Stimulated activated CD4-positive, alpha-beta T cell treated with anti-CD3 and anti-CD28 coated beads, TNF-alpha, amount 100 ng/mL, for 24 hours (primary cell): ENCODE measurements at regions not wholly inside any gene's neighbourhood (a gene's known extent, or its start where the extent isn't known, plus 50 kb on each side); places are given as distances from the start of the nearest gene placed in this dataset.
"Not testable (repeated sequence)": the region's sequence is repeated elsewhere in the genome, so short reads cannot be mapped to it uniquely, and the experiment has no call there.

Experiments used
- DNase-seq, 3 experiments: peaks; one replicate each; pipeline ENCODE4 v3.0.0-alpha.2; 2020; ENCODE audit warnings: low read depth in 3 of 3

- DNase-seq, result no peak
Measured at GRCh38 chr7:12004581-12004980, 172.6 kb upstream of the THSD7A start.

DNA sequence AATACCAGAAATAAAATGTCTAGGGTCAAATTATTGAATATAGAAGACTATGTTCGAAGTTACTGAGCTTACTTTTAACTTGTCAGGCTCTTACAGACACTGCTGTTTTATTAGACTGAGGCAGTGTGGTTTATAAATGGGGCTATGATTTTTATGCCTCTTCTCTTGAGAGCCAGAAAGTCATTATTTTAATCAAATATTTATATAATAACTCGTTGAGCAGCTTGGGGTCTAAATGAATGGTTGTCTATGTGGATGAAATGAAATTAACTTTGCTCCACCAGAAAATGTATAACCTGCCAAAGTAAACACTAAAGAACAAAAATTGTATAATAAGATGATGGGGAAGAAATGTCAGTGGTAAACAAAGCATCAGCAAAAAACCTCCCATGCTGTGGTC is 175.6 kb upstream of the THSD7A start:
- no peak for DNase-seq

DNA sequence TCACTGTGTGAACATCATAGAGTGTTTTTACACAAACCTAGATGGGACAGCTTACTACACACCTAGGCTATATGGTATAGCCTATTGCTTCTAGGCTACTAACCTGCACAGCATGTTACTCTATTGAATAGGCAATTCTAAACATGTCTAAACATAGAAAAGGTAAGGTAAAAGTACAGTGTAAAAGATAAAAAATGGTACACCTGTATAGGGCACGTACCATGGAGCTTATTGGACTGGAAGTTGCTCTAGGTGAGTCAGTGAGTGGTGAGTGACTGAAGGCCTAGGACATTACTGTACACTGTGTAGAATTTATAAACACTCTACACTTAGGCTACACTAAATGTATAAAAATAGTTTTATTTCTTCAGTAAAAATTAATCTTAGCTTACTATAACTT is 182.0 kb upstream of the THSD7A start:
- DNase-seq, result no peak

DNA sequence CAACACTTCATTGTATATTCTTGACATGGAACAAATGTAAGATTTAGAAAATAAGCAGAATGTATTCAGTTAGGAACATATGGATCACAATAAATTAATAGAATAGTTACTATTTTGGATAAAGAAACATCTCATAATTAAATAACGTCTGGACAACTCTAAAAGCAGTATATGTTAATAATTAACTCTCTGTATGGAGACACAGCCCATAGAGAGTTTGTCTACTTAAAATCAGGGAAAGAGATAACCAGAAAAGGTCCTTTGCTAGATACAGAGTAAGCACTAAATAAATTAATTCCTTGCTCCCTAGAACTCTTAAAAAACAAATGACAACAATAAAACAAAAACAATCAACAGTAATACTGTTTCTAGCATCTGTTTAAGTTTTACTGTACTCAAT is 184.4 kb upstream of the THSD7A start:
- DNase-seq, result no peak

- DNase-seq, result no peak
Measured at GRCh38 chr7:12017046-12017445, 185.0 kb upstream of the THSD7A start.

DNA sequence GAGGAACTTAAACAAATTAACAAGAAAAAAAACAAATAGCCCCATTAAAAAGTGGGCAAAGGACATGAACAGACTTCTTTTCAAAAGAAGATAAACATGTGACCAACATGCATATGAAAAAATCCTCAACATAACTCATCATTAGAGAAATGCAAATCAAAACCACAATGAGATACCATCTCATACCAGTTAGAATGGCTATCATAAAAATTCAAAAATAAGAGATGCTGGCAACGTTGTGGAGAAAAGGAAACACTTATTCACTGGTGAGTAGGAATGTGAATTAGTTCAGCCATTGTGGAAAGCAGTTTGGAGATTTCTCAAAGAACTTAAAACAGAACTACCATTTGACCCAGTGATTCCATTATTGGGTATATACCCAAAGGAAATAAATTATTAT is 189.1 kb upstream of the TMEM106B start:
- not testable (repeated sequence) for DNase-seq

GRCh38 chr7:12025246-12025645 is 185.8 kb upstream of the TMEM106B start:
- DNase-seq, result no peak

DNA sequence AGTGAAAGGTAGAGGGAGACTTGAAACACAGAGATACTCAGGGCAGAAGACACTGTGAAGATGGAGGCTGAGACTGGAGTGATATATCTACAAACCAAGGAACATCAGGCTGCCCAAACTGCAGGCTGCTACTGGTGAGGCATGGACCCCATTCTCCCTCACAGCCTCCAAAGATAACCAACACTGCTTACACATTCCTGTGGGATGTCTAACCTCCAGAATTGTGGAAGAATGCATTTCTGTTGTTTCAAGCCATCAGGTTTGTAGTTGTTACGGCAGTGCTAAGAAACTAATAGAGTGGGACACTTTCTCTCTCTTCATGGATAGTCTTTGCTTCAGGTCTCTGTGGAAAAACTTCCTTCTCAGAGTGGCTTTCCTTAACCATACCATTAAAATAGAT is 182.6 kb upstream of the TMEM106B start:
- DNase-seq, result no peak

GRCh38 chr7:12030116-12030515 is 181.0 kb upstream of the TMEM106B start:
- DNase-seq, result no peak

GRCh38 chr7:12031186-12031585 is 179.9 kb upstream of the TMEM106B start:
- DNase-seq, result no peak

DNA sequence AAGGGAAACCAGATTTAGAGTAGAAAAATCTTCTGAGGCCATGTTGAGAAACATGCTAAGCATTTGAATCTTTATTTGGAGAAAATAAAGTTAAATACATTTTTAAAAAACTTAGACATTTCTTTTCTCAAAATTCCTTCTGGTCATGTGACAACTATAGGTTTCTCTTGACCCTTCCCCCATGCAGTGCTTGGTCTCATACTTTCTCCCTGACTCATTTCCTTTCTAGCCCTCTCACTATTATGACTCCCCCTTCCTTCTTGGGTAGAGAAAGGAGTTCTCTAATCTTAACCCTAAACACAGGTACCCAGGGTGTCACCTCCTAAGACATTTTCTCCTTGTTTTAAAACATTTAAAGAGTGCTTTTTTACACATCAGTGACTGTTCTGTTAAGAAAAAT is 179.5 kb upstream of the TMEM106B start:
- no peak for DNase-seq

GRCh38 chr7:12032146-12032545 is 178.9 kb upstream of the TMEM106B start:
- no peak for DNase-seq

GRCh38 chr7:12043457-12043856 is 167.6 kb upstream of the TMEM106B start:
- not testable (repeated sequence) for DNase-seq

GRCh38 chr7:12052211-12052610 is 158.9 kb upstream of the TMEM106B start:
- no peak for DNase-seq

DNA sequence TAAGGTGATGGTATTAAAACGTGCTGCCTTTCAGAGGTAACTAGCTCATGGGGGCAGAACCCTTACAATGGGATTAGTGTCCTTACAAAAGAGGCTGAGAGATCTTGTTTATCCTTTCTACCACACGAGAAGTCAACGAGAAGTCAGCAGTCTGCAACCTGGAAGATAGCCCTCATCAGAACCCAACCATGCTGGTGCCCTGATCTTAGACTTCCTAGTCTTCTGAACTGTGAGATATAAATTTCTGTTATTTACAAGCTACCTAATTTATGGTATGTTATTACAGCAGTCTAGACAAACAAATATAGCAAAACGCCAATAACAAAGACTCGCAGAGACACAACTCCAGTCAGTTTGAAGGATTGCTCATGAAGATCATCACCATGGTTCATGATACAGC is 157.5 kb upstream of the TMEM106B start:
- DNase-seq, result no peak

DNA sequence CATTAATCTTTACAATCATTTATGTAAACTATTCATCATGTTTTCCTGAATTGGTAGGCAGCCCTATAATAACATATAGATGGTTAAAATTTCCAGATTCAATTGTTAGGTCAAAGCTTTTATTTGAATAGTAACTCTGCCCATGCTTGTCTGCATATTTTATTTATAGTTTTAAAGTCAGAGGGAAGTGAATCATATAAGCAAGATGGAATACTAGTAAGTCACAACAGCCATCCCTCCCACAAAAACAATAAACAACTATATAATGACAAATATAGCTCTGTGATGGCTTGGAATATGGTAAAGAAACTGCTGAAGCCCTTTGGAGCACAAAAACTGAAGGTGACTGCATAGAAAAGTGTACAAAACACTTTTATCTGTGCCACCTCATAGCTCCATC is 156.3 kb upstream of the TMEM106B start:
- no peak for DNase-seq

DNA sequence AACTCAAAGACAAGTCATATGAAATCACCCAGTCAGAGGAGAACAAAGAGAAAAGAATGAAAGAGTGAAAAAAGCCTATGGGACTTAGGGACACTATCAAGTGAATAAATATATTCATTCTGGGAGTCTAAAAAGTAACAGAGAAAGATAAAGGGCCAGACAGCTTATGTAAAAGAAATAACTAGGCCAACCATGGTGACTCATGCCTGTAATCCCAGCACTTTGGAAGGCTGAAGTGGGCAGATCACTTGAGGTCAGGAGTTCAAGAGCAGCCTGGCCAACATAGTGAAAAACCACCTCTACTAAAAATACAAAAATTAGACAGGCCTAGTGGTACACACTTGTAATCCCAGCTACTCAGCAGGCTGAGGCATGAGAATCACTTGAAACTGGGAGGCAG is 154.7 kb upstream of the TMEM106B start:
- DNase-seq, result no peak

- DNase-seq, result no peak
Measured at GRCh38 chr7:12056977-12057376, 154.1 kb upstream of the TMEM106B start.

DNA sequence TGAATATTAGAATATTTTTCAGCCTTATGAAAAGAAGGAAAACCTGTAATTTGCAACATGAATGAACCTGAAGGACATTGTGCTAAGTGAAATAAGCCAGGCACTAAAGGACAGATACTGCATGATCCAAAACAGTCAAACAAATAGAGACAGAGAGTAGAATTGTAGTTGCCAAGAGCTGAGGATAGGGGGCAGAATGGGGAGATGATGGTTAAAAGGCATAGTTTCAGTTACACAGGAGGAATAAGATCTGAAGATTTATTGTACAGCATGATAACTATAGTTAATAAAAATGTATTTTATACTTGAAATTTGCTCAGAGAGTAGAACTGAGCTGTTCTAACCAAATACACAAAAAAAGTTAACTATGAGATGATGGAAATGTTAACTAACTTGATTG is 149.0 kb upstream of the TMEM106B start:
- DNase-seq, result no peak

- no peak for DNase-seq
Measured at GRCh38 chr7:12064586-12065127, 146.4 kb upstream of the TMEM106B start.

GRCh38 chr7:12066004-12066403 is 145.1 kb upstream of the TMEM106B start:
- no peak for DNase-seq

DNA sequence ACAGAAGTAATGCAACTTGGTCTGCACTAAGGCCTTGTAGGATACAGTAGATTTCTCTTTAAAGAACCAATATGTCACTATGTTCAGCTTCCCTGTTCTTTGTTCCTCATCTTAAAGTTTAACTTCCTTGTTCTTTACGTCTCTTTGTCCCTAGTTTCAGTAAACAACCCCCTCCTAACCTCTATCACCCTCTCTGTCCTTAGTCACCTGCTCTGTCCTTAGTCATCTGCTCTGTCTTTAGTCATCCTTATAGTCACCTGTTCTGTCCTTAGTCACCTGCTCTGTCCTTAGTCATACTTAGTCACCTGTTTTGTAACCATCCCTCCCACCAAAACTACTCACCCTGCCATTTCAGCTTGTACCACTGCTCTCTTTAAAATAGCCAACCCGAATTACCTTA is 144.6 kb upstream of the TMEM106B start:
- no peak for DNase-seq

- peak; percentile 7 to 37 (median 29) for DNase-seq
Measured at GRCh38 chr7:12067156-12067831, 143.8 kb upstream of the TMEM106B start.

- DNase-seq, result no peak
Measured at GRCh38 chr7:12069757-12070156, 141.3 kb upstream of the TMEM106B start.
